HG02970 (cell line): ENCODE measurements at regions not wholly inside any gene's neighbourhood (a gene's known extent, or its start where the extent isn't known, plus 50 kb on each side); places are given as distances from the start of the nearest gene placed in this dataset.
"Not testable (repeated sequence)": the region's sequence is repeated elsewhere in the genome, so short reads cannot be mapped to it uniquely, and the experiment has no call there.

ENCODE experiments used
- ATAC-seq: cut with Tn5 transposase; IDR thresholded peaks from one replicate; pipeline ENCODE4 v1.9.1; 2021; ENCODE audit warnings: mild to moderate bottlenecking, moderate library complexity, moderate number of reproducible peaks; ENCODE audit not compliant: unreplicated experiment, low FRiP score

DNA sequence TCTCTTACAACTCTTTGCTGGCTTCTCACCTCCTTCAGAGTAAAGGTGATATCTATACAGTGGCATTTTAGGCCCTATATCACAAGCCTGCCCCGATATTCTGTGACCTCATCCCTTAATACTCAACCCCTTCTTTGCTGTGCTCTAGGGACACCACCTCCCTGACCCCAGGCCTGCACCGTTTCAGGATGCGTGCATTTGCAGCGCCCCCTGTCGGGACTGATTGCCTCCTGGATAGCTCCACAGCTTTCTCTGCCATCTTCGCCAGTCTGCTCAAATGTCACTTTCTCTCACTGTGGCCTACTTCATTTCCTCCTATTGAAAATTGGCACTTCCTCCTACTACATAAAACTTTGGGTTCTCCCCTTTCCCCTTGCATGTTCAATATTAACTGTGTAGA, 289.6 kb downstream of the SOCS6 start:
- no peak for ATAC-seq

DNA sequence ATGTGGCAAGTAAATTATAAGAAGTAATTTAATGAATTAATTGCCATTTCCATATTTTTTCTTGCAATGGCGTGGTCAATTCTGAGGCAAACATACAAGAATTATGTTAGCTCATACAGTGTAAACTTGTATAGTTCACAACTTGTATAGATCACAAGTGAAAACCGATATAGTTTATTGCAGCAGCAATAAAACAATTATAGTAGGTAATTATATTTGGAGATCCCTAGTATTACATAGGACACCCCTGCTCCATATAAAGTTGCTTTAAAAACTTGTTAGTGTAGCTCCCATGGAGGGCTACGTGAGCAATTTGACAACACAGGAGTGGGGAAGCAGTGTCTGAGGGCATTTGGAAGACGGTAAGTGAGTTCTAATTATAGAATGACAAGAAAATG, 288.2 kb downstream of the SOCS6 start:
- ATAC-seq: no peak

DNA sequence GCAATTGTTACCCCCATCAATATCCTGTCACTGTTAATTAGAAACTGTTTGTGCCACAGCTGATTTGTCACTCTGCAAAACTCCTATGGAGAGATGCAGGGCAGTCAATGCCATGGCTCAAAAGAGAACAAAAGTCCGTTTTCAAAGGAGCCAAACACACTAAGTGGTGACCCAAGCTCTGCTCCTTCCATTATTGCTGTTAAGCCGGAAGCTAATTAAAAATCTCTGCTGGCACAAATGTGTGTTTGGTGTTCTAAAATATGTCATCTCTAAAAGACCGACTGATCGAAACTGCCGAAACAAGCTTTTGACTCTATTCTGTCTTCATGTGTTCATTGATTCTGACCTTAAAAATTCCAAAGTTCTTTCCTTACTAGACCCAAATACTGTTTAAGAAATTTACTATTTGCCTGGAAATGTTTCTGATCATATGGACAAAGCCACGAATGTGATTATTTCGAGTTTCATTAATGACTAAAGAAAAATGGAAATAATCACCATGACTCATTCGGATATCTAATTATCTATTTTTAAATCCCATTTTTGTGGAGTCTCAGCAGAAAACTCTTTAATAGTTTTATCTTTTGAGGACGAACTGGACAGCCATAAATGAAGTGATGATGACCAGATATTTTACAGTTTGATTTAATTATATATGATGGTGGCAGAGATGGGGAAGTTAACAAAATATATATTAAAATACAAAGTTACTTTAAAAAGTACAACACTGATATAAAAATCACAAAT, 287.6 kb downstream of the SOCS6 start:
- ATAC-seq: no peak

DNA sequence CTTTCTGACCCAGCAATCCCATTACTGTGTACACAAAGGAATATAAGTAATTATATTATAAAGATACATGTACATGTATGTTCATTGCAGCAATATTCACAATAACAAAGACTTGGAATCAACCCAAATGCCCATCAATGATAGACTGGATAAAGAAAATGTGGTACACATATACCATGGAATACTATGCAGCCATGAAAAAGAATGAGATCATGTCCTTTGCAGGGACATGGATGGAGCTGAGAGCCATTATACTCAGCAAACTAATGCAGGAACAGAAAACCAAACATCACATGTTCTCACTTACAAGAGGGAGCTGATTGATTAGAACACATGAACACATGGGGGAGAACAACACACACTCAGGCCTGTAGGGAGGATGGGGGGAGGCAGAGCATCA, 286.1 kb downstream of the SOCS6 start:
- ATAC-seq: not testable (repeated sequence)

DNA sequence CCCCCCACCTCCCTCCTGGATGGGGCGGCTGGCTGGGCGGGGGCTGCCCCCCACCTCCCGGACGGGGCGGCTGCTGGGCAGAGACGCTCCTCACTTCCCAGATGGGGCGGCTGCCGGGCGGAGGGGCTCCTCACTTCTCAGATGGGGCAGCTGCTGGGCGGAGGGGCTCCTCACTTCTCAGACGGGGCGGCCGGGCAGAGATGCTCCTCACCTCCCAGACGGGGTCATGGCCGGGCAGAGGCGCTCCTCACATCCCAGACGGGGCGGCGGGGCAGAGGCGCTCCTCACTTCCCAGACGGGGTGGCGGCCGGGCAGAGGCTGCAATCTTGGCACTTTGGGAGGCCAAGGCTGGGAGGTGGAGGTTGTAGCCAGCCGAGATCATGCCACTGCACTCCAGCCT, 280.8 kb downstream of the SOCS6 start:
- ATAC-seq: not testable (repeated sequence)

DNA sequence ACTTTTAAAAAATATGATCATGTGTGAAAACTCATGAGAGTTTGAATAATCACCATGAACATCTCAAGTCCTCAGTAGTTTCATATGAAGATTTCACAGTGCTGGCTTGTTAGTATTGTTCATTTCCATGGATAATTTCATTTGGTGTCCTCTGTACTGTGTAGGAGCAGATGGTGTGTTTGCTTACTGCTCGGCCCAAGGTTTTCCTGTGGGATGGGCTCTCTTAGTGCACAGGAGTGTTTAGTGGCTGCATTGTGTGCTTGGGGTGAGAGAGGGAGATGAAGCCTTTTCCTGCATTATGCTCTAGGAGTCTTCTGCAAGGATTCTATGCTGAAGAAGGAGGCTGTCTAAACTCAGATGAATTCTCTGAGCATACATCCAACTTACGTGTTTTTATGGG, 270.6 kb downstream of the SOCS6 start:
- ATAC-seq: no peak

DNA sequence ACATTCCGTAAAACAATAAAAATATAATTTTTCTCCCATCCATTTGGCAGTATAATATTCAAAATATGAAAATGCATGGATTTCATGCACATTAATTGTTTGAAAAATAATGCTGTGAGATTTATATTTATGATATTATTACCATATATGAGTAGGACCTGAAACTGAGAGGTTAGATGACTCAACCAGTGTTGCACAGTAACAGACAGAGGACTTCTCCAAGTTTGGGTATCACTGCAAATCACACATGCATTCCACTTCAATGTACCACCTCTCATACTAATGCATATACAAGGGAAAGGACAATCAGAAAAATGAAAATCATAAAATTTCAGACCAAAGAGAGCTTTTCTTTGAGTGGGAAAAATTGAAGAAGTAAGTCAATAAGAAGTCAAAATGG, 269.5 kb downstream of the SOCS6 start:
- ATAC-seq: no peak

DNA sequence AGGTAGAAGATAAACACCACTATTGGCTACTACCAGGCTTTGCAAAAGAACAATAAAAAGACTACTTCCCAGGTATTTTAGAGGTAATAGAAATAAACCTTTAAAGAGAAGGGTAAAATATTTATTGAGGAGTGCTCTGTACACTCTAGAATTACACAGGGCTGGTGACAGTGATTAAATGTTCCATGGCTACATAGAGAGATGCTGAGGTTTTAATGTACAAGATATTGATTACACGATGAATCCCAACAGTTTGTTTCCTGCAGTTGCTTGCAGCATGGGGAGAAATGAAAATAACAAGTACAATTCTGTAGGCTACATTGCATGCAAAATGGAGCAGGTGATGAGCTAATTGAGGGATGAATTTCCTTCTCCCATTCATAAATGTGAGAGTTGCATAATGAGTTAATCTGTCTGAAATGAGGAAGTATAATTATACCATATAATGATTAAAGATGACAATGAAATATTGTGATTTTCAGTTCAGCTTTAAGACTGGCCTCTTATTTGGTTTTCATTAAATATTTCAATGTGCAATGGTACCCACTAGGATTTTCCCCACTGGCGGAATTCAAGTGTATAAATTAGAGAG, 266.1 kb downstream of the SOCS6 start:
- ATAC-seq: no peak

DNA sequence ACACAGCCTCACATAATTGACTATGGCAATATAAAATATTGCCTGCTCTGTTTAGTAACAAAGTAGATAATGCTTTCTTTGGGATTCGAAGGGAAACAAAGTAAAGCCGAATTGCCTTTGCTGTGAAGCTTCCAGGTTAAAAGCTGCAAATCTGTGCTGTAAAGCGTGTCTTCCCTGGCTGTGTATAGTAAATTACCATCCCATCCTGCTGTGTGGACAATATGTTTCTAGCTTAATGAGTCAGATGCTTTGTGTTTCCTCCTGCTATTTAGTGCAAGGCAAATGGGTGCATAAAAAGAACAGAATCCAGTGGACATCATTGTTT, 265.1 kb downstream of the SOCS6 start:
- no peak for ATAC-seq

DNA sequence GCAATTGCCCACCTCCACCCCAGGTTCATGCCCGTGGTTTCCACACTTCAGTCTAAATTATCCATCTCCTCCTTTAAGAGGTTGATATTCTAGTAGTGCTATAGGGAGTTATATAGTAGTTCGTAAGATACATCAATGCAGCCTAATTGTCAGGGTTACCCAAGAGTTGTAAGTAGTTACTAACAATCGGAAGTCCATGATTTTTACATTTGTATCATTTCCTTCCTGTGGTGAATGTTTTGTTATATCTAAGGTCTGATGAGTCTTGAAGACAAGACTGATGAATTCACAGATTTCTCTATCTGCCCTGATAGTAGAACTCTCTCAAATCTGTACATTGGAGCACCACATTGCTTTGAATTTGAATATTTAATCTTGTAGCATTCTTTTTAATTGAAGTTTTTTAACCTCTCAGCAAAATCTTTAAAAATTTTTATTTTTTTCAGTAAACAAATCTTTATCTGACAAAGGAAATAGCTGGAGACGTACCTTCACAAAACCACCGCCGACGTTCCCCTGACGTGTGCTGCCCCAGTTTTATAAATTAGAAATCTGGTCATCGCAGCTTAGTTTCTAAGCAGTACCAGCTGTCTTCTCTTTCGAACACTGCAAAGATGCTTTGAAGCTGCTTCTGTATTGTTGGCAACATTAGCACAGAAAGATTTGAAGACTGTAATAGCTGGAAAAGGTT, 264.5 kb downstream of the SOCS6 start:
- no peak for ATAC-seq

DNA sequence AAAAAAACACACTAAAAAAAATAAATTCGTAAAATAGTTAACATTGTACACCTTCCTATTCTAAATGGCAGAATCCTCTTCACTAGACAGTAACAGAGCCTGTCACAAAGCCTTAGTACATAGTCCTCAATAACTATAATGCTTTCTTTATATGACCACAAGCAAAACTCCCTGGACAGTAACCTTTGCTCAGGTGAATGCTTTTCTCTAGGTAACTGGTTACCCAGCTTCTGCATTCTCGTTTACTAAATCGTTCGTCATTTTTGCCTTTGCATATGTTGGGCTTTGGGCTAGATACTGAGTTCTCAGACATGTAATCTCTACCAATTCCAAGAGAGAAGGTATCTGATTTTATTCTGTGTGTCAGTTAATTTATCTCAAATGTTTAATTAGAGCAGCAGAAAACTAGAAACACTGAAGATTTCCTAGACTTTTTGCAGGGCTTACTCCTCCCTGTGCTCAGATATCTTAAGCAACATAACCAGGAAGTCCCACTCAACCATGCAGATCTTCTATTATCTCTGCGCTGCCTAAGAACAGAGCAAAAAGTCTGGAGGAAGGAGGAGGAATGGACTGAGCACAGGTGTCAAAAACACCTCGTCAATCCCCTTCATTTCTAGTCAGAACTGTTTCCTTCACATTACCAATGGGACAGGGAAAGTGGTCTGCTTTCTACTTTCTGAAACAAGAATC, 247.7 kb downstream of the SOCS6 start:
- ATAC-seq: no peak

DNA sequence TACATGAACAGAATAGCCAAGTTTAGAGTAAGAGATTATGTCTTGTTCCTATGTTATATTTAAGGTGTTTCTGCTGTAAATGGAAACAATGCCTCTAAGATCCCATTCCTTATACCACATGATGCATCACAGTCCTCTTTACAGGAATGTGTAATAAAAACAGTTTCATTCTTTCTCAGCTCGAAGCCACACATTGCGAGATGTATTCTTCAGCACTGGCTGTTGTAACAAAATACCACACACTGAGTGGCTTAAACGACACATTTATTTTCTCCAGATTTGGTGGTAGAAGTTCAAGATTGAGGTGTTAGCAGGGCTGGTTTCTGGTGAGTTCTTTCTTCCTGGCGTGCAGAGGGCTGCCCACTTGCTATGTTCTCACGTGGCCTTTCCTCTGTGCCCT, 246.2 kb downstream of the SOCS6 start:
- no peak for ATAC-seq

DNA sequence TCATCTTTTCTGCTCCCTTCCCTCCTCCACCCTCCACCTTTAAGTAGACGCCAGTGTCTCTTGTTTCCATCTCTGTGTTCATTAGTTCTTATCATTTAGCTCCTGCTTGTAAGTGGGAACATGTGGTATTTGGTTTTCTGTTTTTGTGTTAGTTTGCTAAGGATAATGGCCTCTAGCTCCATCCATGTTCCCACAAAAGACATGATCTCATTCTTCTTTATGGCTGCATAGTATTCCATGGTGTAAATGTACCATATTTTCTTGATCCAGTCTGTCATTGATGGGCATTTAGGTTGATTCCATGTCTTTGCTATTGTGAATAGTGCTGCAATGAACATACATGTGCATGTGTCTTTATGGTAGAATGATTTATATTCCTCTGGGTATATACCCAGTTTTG, 236.5 kb downstream of the SOCS6 start:
- not testable (repeated sequence) for ATAC-seq

DNA sequence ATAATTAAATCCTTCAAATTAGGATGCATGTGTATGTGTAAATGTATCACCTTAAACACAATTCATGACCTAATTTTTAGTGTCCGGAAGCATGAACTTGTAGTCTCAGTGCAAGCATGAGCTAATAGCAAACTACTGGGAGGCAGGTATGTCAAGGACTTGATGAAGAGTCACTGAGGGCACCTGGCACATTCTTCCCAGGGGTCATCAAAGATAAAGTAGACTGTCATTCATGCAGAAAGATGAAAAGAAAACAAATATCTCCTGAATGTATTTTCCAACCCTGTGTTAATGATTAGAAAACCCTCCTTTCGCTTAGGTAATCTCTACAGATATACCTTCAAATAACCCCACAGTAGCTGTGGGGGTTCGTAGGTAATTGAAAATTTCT, 234.9 kb downstream of the SOCS6 start:
- ATAC-seq: no peak

DNA sequence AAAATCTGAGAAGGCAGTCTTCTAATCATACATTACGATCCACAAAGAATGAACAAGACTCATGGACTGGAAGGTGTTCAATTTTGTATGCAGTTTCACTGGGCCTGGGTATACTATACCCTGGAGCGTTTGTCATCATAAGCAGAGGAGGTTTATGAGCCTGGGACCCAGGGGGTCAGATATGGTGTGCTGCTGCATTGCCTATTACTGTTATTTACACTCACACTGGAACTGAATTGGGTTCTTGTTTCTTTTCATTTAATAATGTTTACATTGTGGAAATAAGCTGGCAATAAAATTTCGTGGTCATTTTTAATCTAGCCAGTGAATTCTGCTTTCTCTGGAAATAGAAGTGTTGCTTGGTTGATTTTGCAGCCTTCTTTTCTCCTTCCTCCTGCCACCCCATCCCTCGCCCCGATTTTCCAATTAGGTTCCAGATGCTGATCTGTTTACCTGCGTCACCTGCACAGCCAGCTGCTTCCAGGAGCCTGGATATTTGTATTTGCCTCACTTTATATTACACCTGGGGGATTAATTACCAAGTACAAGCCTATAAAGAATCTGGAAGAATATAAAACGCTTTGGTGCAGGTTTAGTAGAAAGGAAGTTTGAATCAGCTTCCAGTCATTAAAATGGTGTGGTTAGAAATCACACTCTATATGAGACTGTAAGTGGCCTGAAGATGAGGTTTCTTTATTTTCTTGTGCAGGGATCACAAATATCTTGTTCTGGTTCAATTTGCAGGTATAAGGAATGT, 234.4 kb downstream of the SOCS6 start:
- ATAC-seq: no peak

DNA sequence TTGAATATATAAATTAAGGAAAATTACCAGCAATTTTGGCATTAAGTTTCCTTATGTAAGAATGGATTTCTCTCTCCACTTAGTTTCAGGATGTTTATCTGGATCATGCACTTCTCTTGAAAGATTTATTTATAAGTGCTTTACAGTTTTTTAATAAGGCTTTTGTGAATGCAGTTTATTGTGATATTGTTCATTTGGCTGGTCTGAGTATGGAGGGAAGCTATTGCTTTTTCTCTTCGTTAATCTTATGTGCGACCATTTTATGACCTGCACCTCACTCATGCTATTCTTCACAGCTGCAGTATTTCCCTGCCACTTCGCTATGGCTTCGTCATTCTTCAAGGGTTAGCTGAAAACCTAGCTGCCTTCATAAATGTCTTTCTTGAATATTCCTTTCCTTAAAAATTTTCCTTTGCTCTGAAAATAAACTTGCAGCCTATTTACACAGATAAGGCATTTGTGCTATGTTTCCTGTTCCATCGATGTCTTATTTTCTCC, 233.4 kb downstream of the SOCS6 start:
- ATAC-seq: no peak

DNA sequence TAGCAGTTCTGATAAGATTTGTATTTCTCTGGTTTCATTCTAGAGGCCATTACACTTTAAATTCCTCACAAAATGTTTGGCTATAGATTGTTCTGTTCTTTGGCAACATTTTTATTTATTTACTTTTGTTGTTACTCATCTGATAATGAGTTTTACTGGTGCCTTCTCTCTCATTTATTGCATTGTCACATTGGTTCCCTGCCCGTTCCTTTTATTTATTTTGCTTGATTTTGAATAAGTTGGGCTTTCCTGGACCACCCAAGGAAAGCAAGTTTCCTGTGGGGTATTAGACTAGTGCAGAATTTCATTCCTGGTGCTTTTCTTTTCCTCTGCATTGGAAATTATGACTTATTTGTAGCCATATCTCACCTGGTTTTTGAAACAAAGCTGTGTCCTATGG, 232.0 kb downstream of the SOCS6 start:
- no peak for ATAC-seq

DNA sequence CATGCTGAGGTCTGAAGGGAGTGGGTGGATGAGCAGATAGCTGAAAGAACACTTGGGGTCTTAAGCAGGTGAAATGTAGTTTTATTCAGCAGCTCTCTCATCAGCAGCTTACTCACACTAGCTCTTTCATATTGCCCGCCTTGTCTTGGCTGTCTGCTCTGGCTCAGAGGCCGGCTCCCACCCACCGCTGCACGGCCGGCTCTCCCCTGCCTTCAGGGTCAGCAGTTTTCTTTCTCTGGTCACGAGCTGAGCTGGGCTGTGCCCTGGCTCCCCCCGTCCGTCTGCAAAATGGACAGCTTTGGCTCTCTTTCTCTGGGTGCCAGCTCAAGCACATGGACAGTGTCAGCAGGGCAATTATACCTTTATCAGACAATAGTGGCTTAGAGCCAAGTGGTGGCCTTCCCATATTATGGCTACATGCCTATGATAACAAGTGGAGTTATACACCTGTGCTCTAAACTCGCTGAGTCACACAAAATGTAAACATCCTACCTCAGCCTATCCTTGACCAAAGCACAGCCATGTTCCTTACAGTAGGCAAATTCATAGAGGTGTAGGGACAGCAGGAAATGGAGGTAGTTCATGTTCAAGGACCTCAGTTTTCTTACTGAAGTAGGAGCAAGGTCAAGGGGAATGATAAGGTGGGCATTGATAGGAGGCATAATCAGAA, 224.8 kb downstream of the SOCS6 start:
- no peak for ATAC-seq

DNA sequence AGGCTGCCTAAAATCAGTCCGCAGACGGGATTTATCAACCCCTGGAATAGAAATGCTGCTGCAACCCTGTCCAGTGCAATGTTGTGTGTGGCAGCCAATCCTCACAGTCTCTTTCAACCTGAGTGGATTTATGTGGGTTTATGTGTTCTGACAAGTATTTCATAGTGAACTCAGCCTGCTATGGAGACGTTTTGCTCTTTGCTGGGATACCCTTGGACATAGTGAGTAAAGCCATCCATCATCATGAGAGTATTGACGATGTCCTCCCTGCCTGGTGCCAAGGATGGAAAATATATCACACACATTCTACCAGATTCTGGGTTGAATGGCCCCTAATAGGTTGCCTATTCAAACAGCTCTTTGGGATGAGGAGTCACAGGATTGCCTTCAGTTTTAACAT, 219.1 kb downstream of the SOCS6 start:
- no peak for ATAC-seq

DNA sequence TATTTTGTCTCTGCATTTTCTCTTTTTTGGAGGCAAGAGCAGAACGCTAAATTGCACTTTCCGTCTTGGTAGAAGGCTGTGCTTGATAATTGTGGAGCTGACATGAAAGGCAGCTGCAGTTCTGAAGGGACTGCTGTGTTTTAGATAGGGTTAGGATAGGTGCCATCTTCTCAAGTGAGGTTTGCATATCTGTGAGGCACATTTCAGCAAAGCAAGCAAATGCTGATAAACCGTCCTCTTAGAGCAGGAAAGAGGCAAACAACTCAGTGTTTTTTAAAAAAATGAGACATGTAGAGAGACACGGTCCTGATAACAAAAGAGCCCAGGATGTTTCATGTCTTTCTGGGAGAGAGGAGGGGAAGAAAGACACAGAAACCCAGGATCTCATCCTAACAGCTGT, 217.7 kb downstream of the SOCS6 start:
- ATAC-seq: no peak
